Choroid plexus epithelial cell (primary cell): ENCODE measurements at regions not wholly inside any gene's neighbourhood (a gene's known extent, or its start where the extent isn't known, plus 50 kb on each side); places are given as distances from the start of the nearest gene placed in this dataset.

Experiments used
- DNase-seq: peaks from one replicate; pipeline ENCODE4 v3.0.0-alpha.2; 2010; ENCODE audit warnings: low read depth
- H3K4me3 ChIP-seq: 2 replicates; pipeline ENCODE4 v1.5.1; 2011; ENCODE audit warnings: low read depth, mild to moderate bottlenecking, control low read depth, low read length, moderate library complexity
- TF ChIP-seq, protein P1 (sequence below): conservative IDR thresholded peaks from 2 replicates; pipeline ENCODE4 v1.5.1; 2011; ENCODE audit warnings: low read depth, mild to moderate bottlenecking, control low read depth, inconsistent platforms, low read length, moderate library complexity

DNA sequence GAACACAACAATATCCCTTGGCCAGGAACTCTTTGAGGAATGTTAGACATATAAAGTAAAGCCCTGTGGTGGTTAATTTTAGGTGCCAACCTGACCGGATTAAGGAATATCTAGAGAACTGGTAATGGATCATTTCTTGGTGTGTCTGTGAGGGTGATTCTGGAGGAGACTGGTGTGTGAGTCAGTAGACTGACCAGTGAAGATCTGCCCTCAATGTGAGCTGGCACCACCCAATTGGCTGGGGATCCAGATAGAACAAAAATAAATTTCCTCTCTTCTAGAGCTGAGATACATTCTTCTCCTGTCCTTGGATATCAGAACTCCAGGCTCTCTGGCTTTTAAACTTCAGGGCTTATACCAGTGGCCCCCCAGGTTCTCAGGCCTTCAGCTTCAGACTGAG, 56.2 kb upstream of the TNPO1 start:
- peak; percentile 21 for DNase-seq
- H3K4me3 ChIP-seq = no peak overlapping the region
- TF ChIP-seq, protein P1, sequence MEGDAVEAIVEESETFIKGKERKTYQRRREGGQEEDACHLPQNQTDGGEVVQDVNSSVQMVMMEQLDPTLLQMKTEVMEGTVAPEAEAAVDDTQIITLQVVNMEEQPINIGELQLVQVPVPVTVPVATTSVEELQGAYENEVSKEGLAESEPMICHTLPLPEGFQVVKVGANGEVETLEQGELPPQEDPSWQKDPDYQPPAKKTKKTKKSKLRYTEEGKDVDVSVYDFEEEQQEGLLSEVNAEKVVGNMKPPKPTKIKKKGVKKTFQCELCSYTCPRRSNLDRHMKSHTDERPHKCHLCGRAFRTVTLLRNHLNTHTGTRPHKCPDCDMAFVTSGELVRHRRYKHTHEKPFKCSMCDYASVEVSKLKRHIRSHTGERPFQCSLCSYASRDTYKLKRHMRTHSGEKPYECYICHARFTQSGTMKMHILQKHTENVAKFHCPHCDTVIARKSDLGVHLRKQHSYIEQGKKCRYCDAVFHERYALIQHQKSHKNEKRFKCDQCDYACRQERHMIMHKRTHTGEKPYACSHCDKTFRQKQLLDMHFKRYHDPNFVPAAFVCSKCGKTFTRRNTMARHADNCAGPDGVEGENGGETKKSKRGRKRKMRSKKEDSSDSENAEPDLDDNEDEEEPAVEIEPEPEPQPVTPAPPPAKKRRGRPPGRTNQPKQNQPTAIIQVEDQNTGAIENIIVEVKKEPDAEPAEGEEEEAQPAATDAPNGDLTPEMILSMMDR = no peak

DNA sequence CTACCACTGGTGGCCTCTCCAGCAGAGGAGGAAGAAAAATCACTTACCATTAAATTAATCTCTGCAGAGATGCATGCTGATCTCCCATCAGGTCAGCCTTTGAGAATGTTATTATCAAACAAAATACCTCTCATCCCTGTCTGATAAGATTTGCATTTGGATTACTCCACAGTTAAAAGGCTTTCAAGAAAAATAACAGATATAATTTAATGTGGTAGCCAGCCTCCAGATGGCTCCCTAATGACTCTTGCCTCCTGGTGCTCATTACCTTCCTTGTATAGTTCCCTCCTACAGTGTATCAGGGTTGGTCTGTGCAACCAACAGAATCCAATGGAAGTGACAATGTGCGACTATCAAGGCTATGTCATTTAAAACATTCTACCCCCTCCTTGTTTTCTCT, 63.6 kb upstream of the TNPO1 start:
- TF ChIP-seq, protein P1 = no peak
- H3K4me3 ChIP-seq = no peak overlapping the region
- no peak for DNase-seq

DNA sequence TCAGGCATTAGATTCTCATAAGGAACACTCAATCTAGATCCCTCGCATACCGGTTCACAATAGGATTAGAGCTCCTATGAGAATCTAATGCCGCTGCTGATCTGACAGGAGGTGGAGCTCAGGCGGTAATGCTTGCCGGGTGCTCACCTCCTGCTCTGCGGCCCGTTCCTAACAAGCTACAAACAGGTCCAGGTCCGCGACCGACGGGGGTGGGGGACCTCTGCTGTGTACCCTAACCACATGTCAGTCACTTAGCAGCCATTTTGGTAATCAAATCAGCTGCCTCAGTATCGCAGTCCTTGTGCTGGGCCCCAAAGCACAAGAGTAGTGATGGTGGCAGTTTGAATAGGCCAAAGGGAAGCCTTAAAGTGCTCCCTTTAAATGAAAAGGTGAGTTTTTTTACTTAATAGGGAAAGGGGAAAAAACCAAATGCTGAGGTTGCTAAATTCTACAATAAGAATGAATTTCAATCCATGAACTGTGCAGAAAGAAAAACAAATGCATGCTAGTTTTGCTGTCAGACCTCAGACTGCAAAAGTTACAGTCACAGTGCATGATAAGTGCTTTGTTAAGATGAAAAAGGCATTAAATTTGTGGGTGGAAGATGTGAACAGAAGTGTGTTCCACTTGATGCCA, 67.0 kb upstream of the TNPO1 start:
- TF ChIP-seq, protein P1 = no peak
- DNase-seq = no peak
- no peak overlapping the region for H3K4me3 ChIP-seq

DNA sequence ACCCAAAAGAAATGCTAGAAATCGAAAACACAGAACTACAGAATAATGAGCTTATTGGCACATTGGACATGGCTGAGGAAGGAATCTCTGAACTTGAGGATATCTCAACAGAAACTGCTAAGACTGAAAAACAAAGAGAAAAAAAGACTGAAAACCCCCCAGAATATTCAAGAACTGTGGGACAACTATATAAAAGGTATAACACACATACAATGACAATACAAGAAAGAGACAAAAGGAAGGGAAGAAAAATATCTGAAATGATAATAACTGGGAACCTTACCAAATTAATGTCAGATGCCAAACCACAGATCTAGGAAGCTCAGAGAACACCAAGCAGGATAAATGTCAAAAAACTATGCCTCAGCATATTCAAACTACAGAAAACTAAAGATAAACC, 68.6 kb upstream of the TNPO1 start:
- no peak for DNase-seq
- TF ChIP-seq, protein P1 = no peak
- H3K4me3 ChIP-seq = no peak overlapping the region

DNA sequence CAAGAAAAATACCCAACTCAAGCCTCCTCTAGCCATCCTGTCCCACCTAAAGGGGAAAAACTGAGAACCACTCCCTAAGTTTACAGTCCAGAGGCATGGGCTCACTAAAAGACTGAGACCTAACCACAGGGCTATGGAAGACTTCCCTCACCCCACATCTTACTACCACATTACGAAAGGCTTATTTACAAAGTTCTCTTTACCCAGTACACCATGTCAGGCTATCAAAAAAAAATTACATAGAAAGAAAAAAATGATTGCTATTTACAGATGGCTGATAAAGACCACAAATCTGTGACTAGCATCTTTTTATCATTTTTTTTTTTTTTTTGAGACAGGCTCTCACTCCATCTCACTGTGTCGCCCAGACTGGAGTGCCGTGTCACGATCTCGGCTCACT, 69.7 kb upstream of the TNPO1 start:
- TF ChIP-seq, protein P1 = no peak
- H3K4me3 ChIP-seq = no peak overlapping the region
- DNase-seq = peak; percentile 43

DNA sequence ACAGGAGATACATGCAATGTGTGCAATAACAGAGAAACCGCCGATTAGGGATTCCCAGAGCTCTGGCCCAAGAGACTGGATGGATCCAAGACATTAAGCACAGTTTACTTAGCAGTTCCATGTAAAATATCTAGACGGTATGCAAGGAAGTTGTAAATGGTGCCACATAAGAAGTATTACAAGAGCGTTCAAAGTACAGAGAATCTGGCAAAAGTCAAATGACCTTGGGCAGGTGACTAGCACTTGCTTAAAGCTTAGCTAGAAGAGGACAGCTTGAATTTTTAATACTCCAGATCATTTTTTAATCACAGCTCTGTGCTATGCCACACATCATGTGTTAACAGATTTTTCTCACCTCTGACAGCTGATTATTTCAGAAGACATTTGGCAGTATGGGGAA, 72.3 kb upstream of the TNPO1 start:
- TF ChIP-seq, protein P1 = no peak
- DNase-seq = no peak
- H3K4me3 ChIP-seq = no peak overlapping the region

DNA sequence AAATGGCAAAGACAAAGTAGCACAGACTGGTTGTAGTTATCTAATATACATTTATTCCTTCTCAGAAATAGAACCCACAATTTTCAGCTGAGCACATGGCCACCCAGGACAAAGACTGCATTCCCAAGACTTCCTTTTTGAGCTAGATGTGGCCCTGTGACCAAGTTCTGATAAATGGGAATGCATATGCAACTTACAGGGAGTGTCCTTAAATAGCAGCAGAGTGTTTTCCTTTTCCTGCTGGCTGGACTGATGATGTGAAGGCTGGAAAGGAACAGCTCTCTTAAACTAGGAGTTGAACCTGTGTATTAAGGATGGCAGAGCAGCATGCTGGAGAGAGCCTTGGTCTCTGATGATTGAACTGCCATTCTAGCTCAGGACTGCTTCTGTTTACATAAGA, 74.7 kb upstream of the TNPO1 start:
- H3K4me3 ChIP-seq = no peak overlapping the region
- TF ChIP-seq, protein P1 = no peak
- no peak for DNase-seq
